SW480 (cell line): ENCODE measurements at regions not wholly inside any gene's neighbourhood (a gene's known extent, or its start where the extent isn't known, plus 50 kb on each side); places are given as distances from the start of the nearest gene placed in this dataset.

Experiments
- DNase-seq: peaks from one replicate; pipeline ENCODE4 v3.0.0-alpha.2; 2016; ENCODE audit warnings: low spot score

- DNase-seq = no peak
Observed at GRCh38 chr11:13062115-13062514, 53.0 kb downstream of the RASSF10 start.

GRCh38 chr11:13064593-13064992 lies 55.5 kb downstream of the RASSF10 start:
- DNase-seq = no peak

GRCh38 chr11:13065200-13065787 lies 56.2 kb downstream of the RASSF10 start:
- no peak for DNase-seq

GRCh38 chr11:13068211-13068610 lies 59.1 kb downstream of the RASSF10 start:
- DNase-seq = no peak

GRCh38 chr11:13073119-13073981 lies 64.2 kb downstream of the RASSF10 start:
- peak; percentile 98 for DNase-seq

DNA sequence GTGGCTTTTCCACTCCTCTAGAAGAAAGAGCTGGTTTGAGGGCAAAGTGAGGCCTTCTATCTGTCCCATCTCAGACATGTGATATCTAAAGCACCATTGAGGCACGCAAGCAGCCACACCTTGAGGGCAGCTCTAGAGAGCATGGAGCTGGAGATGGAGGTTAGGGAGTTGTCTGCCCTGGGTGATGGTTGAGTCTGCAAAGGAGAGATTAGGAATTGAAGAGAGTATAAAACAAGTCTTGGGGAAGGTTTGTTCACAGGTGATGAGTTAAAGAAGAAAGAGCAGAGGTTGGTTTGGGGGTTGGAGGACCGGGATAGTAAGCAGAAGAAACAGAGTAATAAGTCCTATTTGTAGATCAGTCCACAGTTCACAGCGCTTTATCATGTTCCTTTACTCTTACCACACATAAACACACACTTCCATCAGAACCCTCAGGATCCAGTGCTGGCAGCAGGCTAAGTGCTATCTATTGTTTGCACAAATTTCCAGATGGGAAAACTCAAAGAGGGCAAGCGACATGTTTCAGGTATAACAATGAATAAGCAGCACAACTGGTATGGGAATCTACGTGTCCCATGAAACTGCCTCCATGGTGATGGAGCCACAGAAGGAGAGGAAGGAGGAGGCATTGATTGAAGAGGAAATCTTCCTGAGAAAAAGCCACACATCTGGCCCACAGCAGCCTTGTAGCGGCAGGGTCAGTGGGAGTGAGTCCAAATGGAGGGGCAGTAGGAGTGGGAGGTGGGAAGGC lies 65.8 kb downstream of the RASSF10 start:
- no peak for DNase-seq

DNA sequence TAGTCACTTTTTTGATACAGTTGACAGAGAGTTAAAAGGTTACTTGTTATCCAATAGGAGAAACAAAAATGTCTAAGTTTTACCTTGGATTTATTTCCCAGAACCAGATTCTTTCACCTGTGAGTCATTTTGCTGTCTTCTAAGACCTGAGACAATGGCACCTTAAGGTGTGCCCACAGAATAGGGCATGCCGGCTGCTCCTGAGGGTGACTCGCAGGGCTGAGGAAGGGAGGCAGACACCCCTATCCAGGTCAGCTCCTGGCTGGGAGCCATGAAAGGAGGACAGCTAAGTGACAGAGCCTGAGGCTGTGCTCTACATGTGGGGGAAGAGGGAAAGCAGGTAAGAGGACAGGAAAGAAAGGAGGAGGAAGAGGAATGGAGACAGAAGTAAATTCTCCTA lies 67.8 kb downstream of the RASSF10 start:
- DNase-seq = peak; percentile 57

- no peak for DNase-seq
Observed at GRCh38 chr11:13080861-13081260, 71.7 kb downstream of the RASSF10 start.

DNA sequence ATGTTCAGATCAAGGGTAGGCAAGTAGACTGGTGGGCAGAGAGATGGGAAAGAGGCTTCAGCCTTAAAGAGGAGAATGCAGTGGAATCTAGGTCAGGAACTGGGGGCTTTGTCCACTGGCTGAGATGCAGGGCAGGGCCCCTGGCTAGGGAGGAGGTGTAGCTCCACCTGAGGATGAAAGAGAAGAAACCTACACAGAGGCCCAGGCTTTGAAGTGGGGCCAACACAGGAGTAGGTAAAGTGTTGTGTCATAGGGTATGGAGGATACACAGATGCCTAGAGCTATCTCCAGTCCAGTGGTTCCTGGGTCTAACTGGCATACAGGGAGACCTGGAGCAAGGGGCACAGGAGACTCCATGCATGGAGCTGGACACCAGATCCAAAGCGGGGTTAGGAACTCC lies 73.5 kb downstream of the RASSF10 start:
- no peak for DNase-seq

GRCh38 chr11:13090228-13090708 lies 81.2 kb downstream of the RASSF10 start:
- DNase-seq = no peak

DNA sequence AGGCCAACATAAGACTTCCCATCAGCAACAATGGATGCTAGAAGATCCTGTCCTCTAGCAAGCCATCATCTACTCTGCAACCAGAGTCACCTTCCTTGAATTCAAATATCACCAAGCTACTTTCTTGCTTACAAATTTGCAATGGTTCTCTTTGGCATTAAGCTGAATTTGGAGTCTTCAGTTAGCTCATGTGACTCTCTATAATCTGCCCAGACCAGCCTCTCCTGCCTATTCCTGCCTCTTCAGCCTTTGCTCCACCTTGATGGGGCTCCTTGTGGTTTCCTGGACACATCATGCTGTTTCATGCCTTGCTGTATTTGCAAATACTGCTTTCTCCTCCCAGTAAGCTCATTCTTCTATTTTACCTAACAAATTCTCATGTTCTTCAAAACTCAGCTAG lies 82.3 kb downstream of the RASSF10 start:
- DNase-seq = no peak

GRCh38 chr11:13091804-13092203 lies 82.7 kb downstream of the RASSF10 start:
- DNase-seq = no peak

- no peak for DNase-seq
Observed at GRCh38 chr11:13094930-13095687, 86.0 kb downstream of the RASSF10 start.

GRCh38 chr11:13098063-13098462 lies 88.9 kb downstream of the RASSF10 start:
- DNase-seq = no peak

- no peak for DNase-seq
Observed at GRCh38 chr11:13098616-13099289, 89.6 kb downstream of the RASSF10 start.

GRCh38 chr11:13101644-13102512 lies 92.8 kb downstream of the RASSF10 start:
- DNase-seq = no peak

DNA sequence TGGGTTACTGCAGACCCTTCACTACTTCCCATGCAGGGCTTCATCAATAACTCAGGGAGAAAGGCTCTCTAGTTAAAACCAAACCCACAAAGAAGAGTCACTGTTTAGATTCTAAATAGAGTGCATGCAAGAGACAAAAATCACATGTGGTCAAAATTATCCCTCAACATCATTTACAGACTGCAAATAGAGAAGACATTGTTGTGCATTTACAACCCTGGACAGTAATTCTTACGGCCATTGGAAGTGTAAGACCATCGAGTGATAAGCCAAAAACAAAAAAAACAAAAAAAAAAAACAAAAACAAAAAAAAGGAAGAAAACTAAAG lies 93.4 kb downstream of the RASSF10 start:
- DNase-seq = no peak

- no peak for DNase-seq
Observed at GRCh38 chr11:13102865-13103539, 93.9 kb downstream of the RASSF10 start.

DNA sequence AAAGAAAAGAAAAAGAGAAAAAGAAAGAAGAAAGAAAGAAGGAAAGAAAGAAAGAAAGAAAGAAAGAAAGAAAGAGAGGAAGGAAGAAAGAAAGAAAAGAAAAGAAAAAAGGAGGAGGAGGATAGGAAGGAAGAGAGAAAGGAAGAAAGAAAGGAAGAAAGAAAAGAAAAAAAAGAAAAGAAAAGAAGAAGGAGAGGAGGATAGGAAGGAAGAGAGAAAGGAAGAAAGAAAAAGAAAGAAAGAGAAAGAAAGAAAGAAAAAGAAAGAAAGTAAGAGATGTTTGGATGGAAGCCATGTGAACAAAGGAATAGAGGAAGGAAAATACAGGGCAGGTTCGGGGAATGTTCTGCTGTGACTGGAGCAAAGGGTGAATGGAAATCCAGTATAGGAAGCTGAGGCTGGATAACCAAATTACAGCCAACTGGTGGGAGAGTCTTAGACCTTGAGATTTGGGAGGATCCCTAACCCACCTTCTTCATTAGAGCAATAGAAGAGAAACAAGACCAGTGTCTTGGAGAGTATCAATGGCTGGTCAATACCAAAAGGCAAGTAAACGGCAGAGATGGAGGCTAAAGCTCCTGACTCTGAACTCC lies 94.9 kb downstream of the RASSF10 start:
- DNase-seq = no peak
